Ovary (tissue), 7 donors: ENCODE measurements at regions not wholly inside any gene's neighbourhood (a gene's known extent, or its start where the extent isn't known, plus 50 kb on each side); places are given as distances from the start of the nearest gene placed in this dataset.

Experiments
- DNase-seq, 5 donors: peaks; one replicate each; pipeline ENCODE4 v3.0.0-alpha.2; 2019 to 2020
- H3K27ac ChIP-seq, 2 donors: fragments of 200-600 bp; one replicate each; pipeline versions ENCODE4 v1.5.1 to v1.8.0; 2019 to 2022
- H3K27me3 ChIP-seq: fragments of 200-600 bp; one replicate; pipeline ENCODE4 v1.8.0; 2022
- H3K36me3 ChIP-seq: fragments of 200-600 bp; sonication (generic); one replicate; pipeline ENCODE4 v1.5.1; 2019
- H3K4me1 ChIP-seq: one replicate; pipeline ENCODE4 v1.8.1; 2013; ENCODE audit warnings: mild to moderate bottlenecking, moderate library complexity; ENCODE audit not compliant: insufficient read depth
- H3K4me3 ChIP-seq: fragments of 200-600 bp; sonication (generic); one replicate; pipeline ENCODE4 v1.5.1; 2017
- H3K9me3 ChIP-seq, 2 donors: fragments of 200-600 bp in 1 of 2; sonication (generic) in 1 of 2; one replicate each; pipeline versions ENCODE4 v1.5.1 to v1.8.1; 2013 to 2019; ENCODE audit warnings: mild to moderate bottlenecking in 1 of 2, moderate library complexity in 1 of 2
- CTCF ChIP-seq, 3 donors: fragments of 450-650 bp in 2 of 3; fragments of 200-600 bp in 1 of 3; IDR thresholded peaks; one replicate each; pipeline versions ENCODE4 v1.5.1 to v1.8.0; 2016 to 2022; ENCODE audit warnings: antibody characterized with exemption in 3 of 3, mild to moderate bottlenecking in 1 of 3
- EP300 ChIP-seq: sonication (generic); formaldehyde crosslinking; IDR thresholded peaks from one replicate; pipeline ENCODE4 v1.6.1; 2017; ENCODE audit warnings: antibody characterized with exemption
- POLR2A ChIP-seq: fragments of 450-650 bp; IDR thresholded peaks from one replicate; pipeline ENCODE4 v1.6.1; 2017; ENCODE audit warnings: antibody characterized with exemption, mild to moderate bottlenecking, moderate library complexity
- WGBS, 3 donors: extraction: QIAGEN DNeasy Blood & Tissue Kit in 1 of 3; methylation state at CpG; one replicate each; pipeline versions ENCODE4 v1.1.5 to v1.1.7; 2013 to 2017; 5-methylcytosine and 5-hydroxymethylcytosine counted together
- intact Hi-C, 4 donors: fragments of 100-400 bp; cut with DNase I; formaldehyde crosslinking; loops; one replicate each; pipeline versions ENCODE4 v1.11.0 to v1.15.1; 2022 to 2023
- donor health status: DM: no; HTN: no; CAD: no; lungs with moderate emphysema.
- donor health status: DM: no; HTN: no; CAD: no.
- donor health status: Bipolar disorder and iron deficiency.
- donor health status: DM: no; HTN: no; CAD: no.
- donor health status: DM: yes; HTN: yes; CAD: no.

- intact Hi-C loops = no loop called here
Observed at GRCh38 chr7:46296526-46296925, 375.5 kb upstream of the IGFBP3 start.

GRCh38 chr7:46294381-46294780 lies 373.3 kb upstream of the IGFBP3 start:
- WGBS, 3 donors = 72 to 95% (median 93%) methylated on average over 5 of the region's 5 CpGs
- no peak for DNase-seq
- Histone ChIP-seq H3K4me1 (peaks cover 2% of the 10 kb centered on the region), H3K9me3 (no peaks in the 10 kb centered on the region), H3K27ac (no peak overlapping the region), H3K36me3 (no peaks in the 10 kb centered on the region), H3K27me3 (no peaks in the 10 kb centered on the region), H3K4me3 (no peak overlapping the region)
- intact Hi-C loops = no loop called here
- no peak for TF ChIP-seq CTCF (IDR thresholded peaks at IDR 0.05)
- no peak for TF ChIP-seq EP300
- no peak for TF ChIP-seq POLR2A

More at GRCh38 chr7:46296526-46296925, 375.5 kb upstream of the IGFBP3 start:
- TF ChIP-seq CTCF (IDR thresholded peaks at IDR 0.05) (no peak), POLR2A (no peak), EP300 (no peak)
- Histone ChIP-seq H3K4me1 (peaks cover 2% of the 10 kb centered on the region), H3K27ac (no peak overlapping the region), H3K4me3 (no peak overlapping the region), H3K36me3 (no peaks in the 10 kb centered on the region), H3K27me3 (no peaks in the 10 kb centered on the region), H3K9me3 (no peaks in the 10 kb centered on the region)
- no peak for DNase-seq
- WGBS, 3 donors = 38 to 91% (median 90%) methylated on average over 1 of the region's 1 CpG

GRCh38 chr7:46292741-46293140 lies 371.7 kb upstream of the IGFBP3 start:
- 92 to 97% (median 94%) methylated on average over 7 of the region's 7 CpGs for WGBS, 3 donors
- no peak overlapping the region for H3K27ac ChIP-seq

GRCh38 chr7:46291601-46292150 lies 370.6 kb upstream of the IGFBP3 start:
- peak overlapping the region in 1 of 2 donors; percentile 13 for H3K27ac ChIP-seq
- H3K4me1 ChIP-seq = peaks cover 2% of the 10 kb centered on the region
- H3K4me3 ChIP-seq = no peak overlapping the region
- intact Hi-C loops = no loop called here
- no peaks in the 10 kb centered on the region for H3K36me3 ChIP-seq
- H3K27me3 ChIP-seq = no peaks in the 10 kb centered on the region
- peak in 1 of 5 donors; percentile 27 for DNase-seq
- H3K9me3 ChIP-seq = no peaks in the 10 kb centered on the region
- 43 to 44% (median 43%) methylated on average over 4 of the region's 4 CpGs for WGBS, 3 donors
- TF ChIP-seq CTCF (IDR thresholded peaks at IDR 0.05) (no peak), POLR2A (no peak), EP300 (no peak)

More at GRCh38 chr7:46292741-46293140, 371.7 kb upstream of the IGFBP3 start:
- Histone ChIP-seq H3K9me3 (no peaks in the 10 kb centered on the region), H3K36me3 (no peaks in the 10 kb centered on the region), H3K27me3 (no peaks in the 10 kb centered on the region), H3K4me3 (no peak overlapping the region), H3K4me1 (peaks cover 2% of the 10 kb centered on the region)
- TF ChIP-seq POLR2A (no peak), CTCF (IDR thresholded peaks at IDR 0.05) (no peak), EP300 (no peak)
- intact Hi-C loops = no loop called here
- DNase-seq = no peak
